K562 (cell line): ENCODE measurements at regions not wholly inside any gene's neighbourhood (a gene's known extent, or its start where the extent isn't known, plus 50 kb on each side); places are given as distances from the start of the nearest gene placed in this dataset.

Experiments
- ATAC-seq: fragments of 200-7000 bp; cut with Tn5 transposase; 3 replicates; pipeline ENCODE4 v1.9.1; 2020; ENCODE audit warnings: moderate library complexity
- BruUV-seq: library from RNA; stranded (reverse); fragments of 400-500 nt; replicated peaks from 2 replicates; lab custom pipeline; 2021; lab: Mats Ljungman, UMichigan
- CTCF ChIA-PET: fragments of 300-600 bp; formaldehyde crosslinking; extraction: SDS; loops from one replicate; lab custom pipeline; 2021; ENCODE audit warnings: low intra/inter-chr PET ratio; lab: Yijun Ruan, JAX
- POLR2A ChIA-PET: fragments of 300-600, 350-650 bp; sonication (Branson Sonifier 250); formaldehyde crosslinking; extraction: SDS; loops from one replicate; lab custom pipeline; 2021; ENCODE audit warnings: antibody characterized with exemption, inconsistent platforms; lab: Yijun Ruan, JAX
- DNase-seq, 4 experiments: peaks; one replicate each; pipeline versions ENCODE4 v3.0.0 to v3.0.0-alpha.2; 2011 to 2018; ENCODE audit warnings: low spot score in 3 of 4, mixed read lengths in 3 of 4; ENCODE audit errors: extremely low read depth in 1 of 4
- FAIRE-seq: peaks from 2 replicates; lab custom pipeline; 2011; peaks lifted over from hg19 to GRCh38; lab: Jason Lieb, UNC
- H2AFZ ChIP-seq: 2 replicates; pipeline ENCODE4 v1.6.0; 2011; ENCODE audit warnings: low read depth, low read length, control low read depth, inconsistent platforms
- H3K27ac ChIP-seq: fragments of 200-600 bp; 3 replicates; pipeline ENCODE4 v1.8.0; 2011; ENCODE audit warnings: low read depth, mild to moderate bottlenecking, control low read depth, inconsistent platforms, low read length, moderate library complexity, mixed read lengths; ENCODE audit errors: extremely low read depth
- H3K27me3 ChIP-seq, 2 experiments: fragments of 300-600 bp in 1 of 2; 2 replicates in 1 of 2; 3 replicates in 1 of 2; pipeline versions ENCODE4 v1.6.0 to v1.8.0; 2011; ENCODE audit warnings: inconsistent platforms in 2 of 2, low read length in 2 of 2, mild to moderate bottlenecking in 1 of 2, mixed read lengths in 1 of 2, moderate library complexity in 1 of 2; ENCODE audit not compliant: control insufficient read depth in 2 of 2, insufficient read depth in 2 of 2
- H3K36me3 ChIP-seq: fragments of 300-600 bp; 3 replicates; pipeline ENCODE4 v1.8.0; 2011; ENCODE audit warnings: mild to moderate bottlenecking, low read length, inconsistent platforms; ENCODE audit not compliant: control insufficient read depth, insufficient read depth
- H3K4me1 ChIP-seq, 2 experiments: fragments of 200-600 bp in 1 of 2; replicated peaks in 1 of 2; 2 replicates in 1 of 2; 3 replicates in 1 of 2; pipeline versions ENCODE4 v1.5.1 to v1.8.0; 2011; ENCODE audit warnings: inconsistent platforms in 2 of 2, low read length in 2 of 2, mild to moderate bottlenecking in 1 of 2, mixed read lengths in 1 of 2, moderate library complexity in 1 of 2; ENCODE audit not compliant: control insufficient read depth in 2 of 2, insufficient read depth in 2 of 2
- H3K4me2 ChIP-seq: 2 replicates; pipeline ENCODE4 v1.6.1; 2011; ENCODE audit warnings: low read length, control low read depth, inconsistent platforms, mixed read lengths; ENCODE audit not compliant: insufficient read depth
- H3K4me3 ChIP-seq: fragments of 200-600 bp; sonication (generic), shearing (Covaris generic); 2 replicates; pipeline ENCODE4 v1.5.1; 2016; ENCODE audit warnings: control low read depth, inconsistent platforms
- H3K79me2 ChIP-seq: fragments of 200-600 bp; 3 replicates; pipeline ENCODE4 v1.8.0; 2011; ENCODE audit warnings: low read length, inconsistent platforms; ENCODE audit not compliant: control insufficient read depth, insufficient read depth
- H3K9ac ChIP-seq, 2 experiments: 2 replicates each; pipeline versions ENCODE4 v1.6.0 to v1.6.1; 2011; ENCODE audit warnings: low read depth in 2 of 2, low read length in 2 of 2, control low read depth in 1 of 2, inconsistent platforms in 1 of 2, mild to moderate bottlenecking in 1 of 2, mixed read lengths in 1 of 2; ENCODE audit not compliant: insufficient read depth in 1 of 2
- H3K9me1 ChIP-seq: one replicate; pipeline ENCODE4 v1.6.0; 2011; ENCODE audit warnings: inconsistent platforms, mild to moderate bottlenecking, low read length, moderate library complexity; ENCODE audit not compliant: control insufficient read depth, insufficient read depth
- H3K9me3 ChIP-seq: replicated peaks from 2 replicates; pipeline ENCODE4 v1.5.1; 2011; ENCODE audit warnings: low read depth, low read length, inconsistent platforms; ENCODE audit not compliant: control insufficient read depth, insufficient read depth
- H4K20me1 ChIP-seq: replicated peaks from 2 replicates; pipeline ENCODE4 v1.6.1; 2011; ENCODE audit warnings: low read length, inconsistent platforms, mixed read lengths; ENCODE audit not compliant: control insufficient read depth, insufficient read depth
- BRD9 ChIP-seq: fragments of 450-650 bp; IDR thresholded peaks from 2 replicates; pipeline ENCODE4 v1.6.1; 2018; ENCODE audit warnings: low read depth; ENCODE audit not compliant: partially characterized antibody
- CBFA2T2 ChIP-seq: fragments of 450-650 bp; conservative IDR thresholded peaks from 2 replicates; pipeline ENCODE4 v1.6.1; 2017; ENCODE audit warnings: mild to moderate bottlenecking
- CBX5 ChIP-seq: IDR thresholded peaks from 2 replicates; pipeline ENCODE4 v1.6.1; 2014; ENCODE audit warnings: low read depth, borderline replicate concordance
- CHCHD3 ChIP-seq: fragments of 250-450 bp; sonication (Bioruptor Pico); IDR thresholded peaks from 2 replicates; pipeline ENCODE4 v2.1.2; 2022; ENCODE audit warnings: mild to moderate bottlenecking
- ELF2 ChIP-seq: fragments of 250-450 bp; sonication (Bioruptor Pico); IDR thresholded peaks from 2 replicates; pipeline ENCODE4 v1.5.0; 2021; ENCODE audit warnings: mild to moderate bottlenecking
- GTF2B ChIP-seq: IDR thresholded peaks from 2 replicates; pipeline ENCODE4 v1.6.1; 2011; ENCODE audit not compliant: insufficient read length; ENCODE audit errors: extremely low read depth
- NR2C1 ChIP-seq, 2 experiments: fragments of 450-650 bp; IDR thresholded peaks; 2 replicates each; pipeline ENCODE4 v1.6.1; 2017; ENCODE audit warnings: mild to moderate bottlenecking in 2 of 2, antibody characterized with exemption in 1 of 2, inconsistent platforms in 1 of 2, missing compliant biosample characterization in 1 of 2, missing genetic modification characterization in 1 of 2
- RBBP5 ChIP-seq: fragments of 200-600 bp; sonication (generic); IDR thresholded peaks from 2 replicates; pipeline ENCODE4 v1.6.1; 2012; ENCODE audit warnings: borderline replicate concordance, mild to moderate bottlenecking, low read length, control low read depth, inconsistent platforms; ENCODE audit not compliant: insufficient read depth, poor library complexity, severe bottlenecking
- STAT5A ChIP-seq: IDR thresholded peaks from 2 replicates; pipeline ENCODE4 v1.6.1; 2012; ENCODE audit warnings: low read length, inconsistent platforms, borderline replicate concordance
- VEZF1 ChIP-seq: fragments of 200-800 bp; sonication (Bioruptor generic); IDR thresholded peaks from 2 replicates; pipeline ENCODE4 v1.6.1; 2017; ENCODE audit warnings: missing genetic modification characterization, missing compliant biosample characterization
- ZBED1 ChIP-seq: IDR thresholded peaks from 2 replicates; pipeline ENCODE4 v1.6.1; 2014
- ZC3H11A ChIP-seq: IDR thresholded peaks from 2 replicates; pipeline ENCODE4 v1.6.1; 2012; ENCODE audit warnings: low read depth, low read length, improper control_type of control experiment
- ZNF436 ChIP-seq: fragments of 250-450, 450-650 bp; sonication (Bioruptor Pico); formaldehyde crosslinking; IDR thresholded peaks from 2 replicates; pipeline ENCODE4 v1.7.0; 2020; ENCODE audit warnings: mild to moderate bottlenecking
- WGBS: fragments of 100-300 bp; shearing (Covaris generic); methylation state at CpG from one replicate; pipeline ENCODE4 v1.1.6; 2016; ENCODE audit warnings: low coverage, mixed read lengths; ENCODE audit not compliant: insufficient coverage; ENCODE audit errors: missing lambda C conversion rate; 5-methylcytosine and 5-hydroxymethylcytosine counted together
- in situ Hi-C: fragments of 300-500 bp; cut with MboI; formaldehyde crosslinking; loops from 4 replicates; pipeline ENCODE4 v1.15.0; 2018; ENCODE audit warnings: inconsistent platforms, mixed read lengths
- intact Hi-C: fragments of 100-400 bp; cut with micrococcal nuclease; formaldehyde crosslinking; loops from 2 replicates; pipeline ENCODE4 v1.14.2; 2022
- TF ChIP-seq, protein P1 (sequence below): fragments of 450-650 bp; IDR thresholded peaks from 2 replicates; pipeline ENCODE4 v1.6.1; 2017; ENCODE audit warnings: antibody characterized with exemption

DNA sequence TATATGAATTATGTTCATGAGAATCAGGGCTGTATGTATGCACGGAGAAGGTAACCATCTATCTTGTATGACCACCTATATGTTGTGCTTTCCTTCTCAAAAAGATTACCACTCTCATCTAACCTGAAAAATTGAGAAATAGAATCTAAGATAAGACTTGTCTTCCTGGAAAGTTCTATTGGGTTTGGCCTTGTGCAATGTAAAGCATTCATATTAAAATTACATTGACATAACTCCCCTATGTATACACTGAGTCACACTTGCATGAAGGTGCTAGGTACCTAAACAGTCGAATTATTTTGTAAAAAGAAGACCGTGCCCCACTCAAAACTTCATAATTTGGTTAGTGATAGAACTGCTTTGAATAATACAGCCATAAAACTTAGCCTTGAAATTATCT is 54.5 kb upstream of the RFXAP start:
- Histone ChIP-seq H3K4me2 (no peak overlapping the region), H3K79me2 (no peaks in the 10 kb centered on the region), H3K27ac (no peak overlapping the region), H3K9me1 (no peaks in the 10 kb centered on the region), H3K27me3 (no peaks in the 10 kb centered on the region), H3K4me1 (no peaks in the 10 kb centered on the region), H3K9me3 (no peaks in the 10 kb centered on the region), H2AFZ (no peak overlapping the region), H4K20me1 (no peaks in the 10 kb centered on the region), H3K9ac (no peak overlapping the region), H3K36me3 (no peaks in the 10 kb centered on the region), H3K4me3 (no peak overlapping the region)
- 0% methylated on average over 3 of the region's 3 CpGs for WGBS
- ChIA-PET POLR2A (no interaction called here), CTCF (no interaction called here)
- DNase-seq = no peak
- TF ChIP-seq GTF2B (no peak), VEZF1 (CRISPR knock-in tag) (no peak), RBBP5 (no peak), ELF2 (CRISPR knock-in tag) (no peak), CHCHD3 (CRISPR knock-in tag) (no peak), ZBED1 (no peak), CBX5 (no peak), STAT5A (no peak), ZNF436 (CRISPR knock-in tag) (no peak), ZC3H11A (no peak), CBFA2T2 (no peak), NR2C1 (IDR thresholded peaks at IDR 0.05) (no peak), NR2C1 (tag; IDR thresholded peaks at IDR 0.05) (no peak), BRD9 (no peak)
- TF ChIP-seq, protein P1, sequence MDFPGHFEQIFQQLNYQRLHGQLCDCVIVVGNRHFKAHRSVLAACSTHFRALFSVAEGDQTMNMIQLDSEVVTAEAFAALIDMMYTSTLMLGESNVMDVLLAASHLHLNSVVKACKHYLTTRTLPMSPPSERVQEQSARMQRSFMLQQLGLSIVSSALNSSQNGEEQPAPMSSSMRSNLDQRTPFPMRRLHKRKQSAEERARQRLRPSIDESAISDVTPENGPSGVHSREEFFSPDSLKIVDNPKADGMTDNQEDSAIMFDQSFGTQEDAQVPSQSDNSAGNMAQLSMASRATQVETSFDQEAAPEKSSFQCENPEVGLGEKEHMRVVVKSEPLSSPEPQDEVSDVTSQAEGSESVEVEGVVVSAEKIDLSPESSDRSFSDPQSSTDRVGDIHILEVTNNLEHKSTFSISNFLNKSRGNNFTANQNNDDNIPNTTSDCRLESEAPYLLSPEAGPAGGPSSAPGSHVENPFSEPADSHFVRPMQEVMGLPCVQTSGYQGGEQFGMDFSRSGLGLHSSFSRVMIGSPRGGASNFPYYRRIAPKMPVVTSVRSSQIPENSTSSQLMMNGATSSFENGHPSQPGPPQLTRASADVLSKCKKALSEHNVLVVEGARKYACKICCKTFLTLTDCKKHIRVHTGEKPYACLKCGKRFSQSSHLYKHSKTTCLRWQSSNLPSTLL = no peak
- in situ Hi-C loops = no loop called here
- FAIRE-seq = no peak
- BruUV-seq = no TSS peak
- no peak for ATAC-seq
- intact Hi-C loops = no loop called here
